NCI-H446 (cell line): ENCODE measurements at regions not wholly inside any gene's neighbourhood (a gene's known extent, or its start where the extent isn't known, plus 50 kb on each side); places are given as distances from the start of the nearest gene placed in this dataset.
A peak's percentile ranks its signal among the peaks of the same experiment; 100 is the strongest.
"Not testable (repeated sequence)": the region's sequence is repeated elsewhere in the genome, so short reads cannot be mapped to it uniquely, and the experiment has no call there.

Experiments
- DNase-seq, 2 experiments: peaks; one replicate each; lab custom pipeline; 2025; lab: John Stamatoyannopoulos, UW

GRCh38 chr6:54564188-54564587 is 255.9 kb downstream of the TINAG start:
- not testable (repeated sequence) for DNase-seq

GRCh38 chr6:54574671-54575070 is 266.4 kb downstream of the TINAG start:
- no peak for DNase-seq

GRCh38 chr6:54578261-54578660 is 268.3 kb upstream of the FAM83B start:
- no peak for DNase-seq

GRCh38 chr6:54579011-54579410 is 267.6 kb upstream of the FAM83B start:
- no peak for DNase-seq

- no peak for DNase-seq
Measured at GRCh38 chr6:54586251-54586650, 260.3 kb upstream of the FAM83B start.

GRCh38 chr6:54587277-54587676 is 259.3 kb upstream of the FAM83B start:
- DNase-seq = no peak

- DNase-seq = no peak
Measured at GRCh38 chr6:54588176-54588575, 258.4 kb upstream of the FAM83B start.

GRCh38 chr6:54595844-54596243 is 250.7 kb upstream of the FAM83B start:
- no peak for DNase-seq

GRCh38 chr6:54598787-54599313 is 247.7 kb upstream of the FAM83B start:
- no peak for DNase-seq

- DNase-seq = peak in 1 of 2 experiments; percentile 35
Measured at GRCh38 chr6:54601600-54602300, 244.8 kb upstream of the FAM83B start.

- DNase-seq = peak in 1 of 2 experiments; percentile 26
Measured at GRCh38 chr6:54602591-54602990, 244.0 kb upstream of the FAM83B start.

- DNase-seq = peak in 1 of 2 experiments; percentile 4
Measured at GRCh38 chr6:54609981-54610380, 236.6 kb upstream of the FAM83B start.

- no peak for DNase-seq
Measured at GRCh38 chr6:54613596-54613995, 233.0 kb upstream of the FAM83B start.

GRCh38 chr6:54614499-54615195 is 231.9 kb upstream of the FAM83B start:
- no peak for DNase-seq

- no peak for DNase-seq
Measured at GRCh38 chr6:54617730-54618129, 228.8 kb upstream of the FAM83B start.

GRCh38 chr6:54618572-54618971 is 228.0 kb upstream of the FAM83B start:
- DNase-seq = peak; percentile 29 to 31

GRCh38 chr6:54619102-54619501 is 227.5 kb upstream of the FAM83B start:
- DNase-seq = no peak

GRCh38 chr6:54621285-54621684 is 225.3 kb upstream of the FAM83B start:
- DNase-seq = no peak

GRCh38 chr6:54624216-54624615 is 222.4 kb upstream of the FAM83B start:
- DNase-seq = peak; percentile 52 to 85

GRCh38 chr6:54624779-54625178 is 221.8 kb upstream of the FAM83B start:
- peak in 1 of 2 experiments; percentile 58 for DNase-seq

GRCh38 chr6:54629131-54629530 is 217.4 kb upstream of the FAM83B start:
- DNase-seq = no peak

- DNase-seq = no peak
Measured at GRCh38 chr6:54632984-54633565, 213.5 kb upstream of the FAM83B start.

GRCh38 chr6:54633601-54634000 is 213.0 kb upstream of the FAM83B start:
- no peak for DNase-seq
